Peyer's patch (tissue), 4 donors: ENCODE measurements at regions not wholly inside any gene's neighbourhood (a gene's known extent, or its start where the extent isn't known, plus 50 kb on each side); places are given as distances from the start of the nearest gene placed in this dataset.

Experiments
- POLR2A ChIP-seq, 2 donors: fragments of 450-650 bp; IDR thresholded peaks; one replicate each; pipeline ENCODE4 v1.5.1; 2017; ENCODE audit warnings: antibody characterized with exemption in 2 of 2, mild to moderate bottlenecking in 2 of 2, moderate library complexity in 2 of 2
- TF ChIP-seq, protein P1 (sequence below), 6 experiments: fragments of 450-650 bp in 4 of 6; fragments of 200-600 bp in 2 of 6; sonication (generic) in 1 of 6; IDR thresholded peaks; one replicate each; pipeline ENCODE4 v1.5.1; 2017 to 2019; ENCODE audit warnings: antibody characterized with exemption in 6 of 6, mild to moderate bottlenecking in 3 of 6, moderate library complexity in 1 of 6

DNA sequence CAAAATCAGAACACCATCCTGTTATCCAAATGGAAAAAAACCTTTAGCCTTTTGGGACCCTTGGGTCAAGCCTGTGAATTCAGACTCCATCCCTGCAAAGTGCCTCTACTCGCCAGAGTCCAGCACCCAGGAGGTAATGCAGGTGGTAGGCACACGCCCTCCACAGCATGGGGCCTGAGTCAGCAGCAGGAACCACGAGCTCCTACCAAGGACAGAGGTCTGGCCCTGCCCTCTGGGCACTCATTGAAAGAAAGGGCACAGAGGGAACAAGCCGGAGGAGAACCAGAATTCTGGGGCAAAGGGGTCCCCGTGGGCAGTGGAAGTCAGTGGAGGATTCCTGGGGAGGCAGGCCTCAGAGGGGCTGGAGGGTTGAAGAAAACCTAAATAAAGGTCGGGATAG, 438.1 kb downstream of the NPHP4 start:
- TF ChIP-seq, protein P1, sequence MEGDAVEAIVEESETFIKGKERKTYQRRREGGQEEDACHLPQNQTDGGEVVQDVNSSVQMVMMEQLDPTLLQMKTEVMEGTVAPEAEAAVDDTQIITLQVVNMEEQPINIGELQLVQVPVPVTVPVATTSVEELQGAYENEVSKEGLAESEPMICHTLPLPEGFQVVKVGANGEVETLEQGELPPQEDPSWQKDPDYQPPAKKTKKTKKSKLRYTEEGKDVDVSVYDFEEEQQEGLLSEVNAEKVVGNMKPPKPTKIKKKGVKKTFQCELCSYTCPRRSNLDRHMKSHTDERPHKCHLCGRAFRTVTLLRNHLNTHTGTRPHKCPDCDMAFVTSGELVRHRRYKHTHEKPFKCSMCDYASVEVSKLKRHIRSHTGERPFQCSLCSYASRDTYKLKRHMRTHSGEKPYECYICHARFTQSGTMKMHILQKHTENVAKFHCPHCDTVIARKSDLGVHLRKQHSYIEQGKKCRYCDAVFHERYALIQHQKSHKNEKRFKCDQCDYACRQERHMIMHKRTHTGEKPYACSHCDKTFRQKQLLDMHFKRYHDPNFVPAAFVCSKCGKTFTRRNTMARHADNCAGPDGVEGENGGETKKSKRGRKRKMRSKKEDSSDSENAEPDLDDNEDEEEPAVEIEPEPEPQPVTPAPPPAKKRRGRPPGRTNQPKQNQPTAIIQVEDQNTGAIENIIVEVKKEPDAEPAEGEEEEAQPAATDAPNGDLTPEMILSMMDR (IDR thresholded peaks at IDR 0.05) = no peak
- no peak for TF ChIP-seq POLR2A (IDR thresholded peaks at IDR 0.05)
